Liver (tissue), 8 donors: ENCODE measurements at regions not wholly inside any gene's neighbourhood (a gene's known extent, or its start where the extent isn't known, plus 50 kb on each side); places are given as distances from the start of the nearest gene placed in this dataset.
"Not testable (repeated sequence)": the region's sequence is repeated elsewhere in the genome, so short reads cannot be mapped to it uniquely, and the experiment has no call there.

Experiments used
- DNase-seq: peaks from one replicate; pipeline ENCODE4 v3.0.0-alpha.2; 2017; ENCODE audit warnings: low spot score
- H3K27ac ChIP-seq, 2 donors: one replicate each; pipeline ENCODE4 v1.7.0; 2013; ENCODE audit warnings: inconsistent platforms in 2 of 2, low read length in 2 of 2, control low read depth in 1 of 2, low read depth in 1 of 2, mild to moderate bottlenecking in 1 of 2
- H3K27me3 ChIP-seq, 4 donors: one replicate each; pipeline versions ENCODE4 v1.6.1 to v1.7.0; 2013; ENCODE audit warnings: low read length in 3 of 4, inconsistent platforms in 1 of 4, mild to moderate bottlenecking in 1 of 4, moderate library complexity in 1 of 4; ENCODE audit not compliant: control insufficient read depth in 4 of 4, insufficient read depth in 4 of 4
- H3K36me3 ChIP-seq, 4 donors: one replicate each; pipeline versions ENCODE4 v1.6.1 to v1.7.0; 2013; ENCODE audit warnings: low read length in 3 of 4, mild to moderate bottlenecking in 3 of 4, low read depth in 1 of 4, moderate library complexity in 1 of 4; ENCODE audit not compliant: control insufficient read depth in 4 of 4, insufficient read depth in 3 of 4
- H3K4me1 ChIP-seq, 4 donors: one replicate each; pipeline versions ENCODE4 v1.6.1 to v1.7.0; 2013; ENCODE audit warnings: low read length in 3 of 4, mild to moderate bottlenecking in 3 of 4, moderate library complexity in 1 of 4; ENCODE audit not compliant: control insufficient read depth in 4 of 4, insufficient read depth in 4 of 4
- H3K4me3 ChIP-seq, 3 donors: one replicate each; pipeline versions ENCODE4 v1.6.1 to v1.7.0; 2013; ENCODE audit warnings: low read length in 3 of 3, control low read depth in 1 of 3, low read depth in 1 of 3, mild to moderate bottlenecking in 1 of 3
- H3K9ac ChIP-seq, 2 donors: one replicate each; pipeline ENCODE4 v1.7.0; 2013; ENCODE audit warnings: low read length in 2 of 2, mild to moderate bottlenecking in 2 of 2, moderate library complexity in 2 of 2, control low read depth in 1 of 2, low read depth in 1 of 2
- H3K9me3 ChIP-seq, 4 donors: one replicate each; pipeline versions ENCODE4 v1.6.1 to v1.7.0; 2013; ENCODE audit warnings: low read length in 3 of 4; ENCODE audit not compliant: control insufficient read depth in 4 of 4
- EGR1 ChIP-seq, 2 donors: IDR thresholded peaks; 2 replicates each; pipeline ENCODE4 v1.6.1; 2016 to 2018; ENCODE audit warnings: antibody characterized with exemption in 2 of 2, low read depth in 2 of 2
- FOXA1 ChIP-seq: IDR thresholded peaks from 2 replicates; pipeline ENCODE4 v1.6.1; 2016; ENCODE audit warnings: antibody characterized with exemption
- FOXA2 ChIP-seq: IDR thresholded peaks from 2 replicates; pipeline ENCODE4 v1.6.1; 2016; ENCODE audit warnings: antibody characterized with exemption
- GABPA ChIP-seq, 2 donors: IDR thresholded peaks in 1 of 2; conservative IDR thresholded peaks in 1 of 2; 2 replicates each; pipeline ENCODE4 v1.6.1; 2016; ENCODE audit warnings: antibody characterized with exemption in 2 of 2, mild to moderate bottlenecking in 1 of 2, moderate library complexity in 1 of 2
- HNF4G ChIP-seq: IDR thresholded peaks from 2 replicates; pipeline ENCODE4 v1.6.1; 2016; ENCODE audit warnings: antibody characterized with exemption
- JUND ChIP-seq, 2 donors: IDR thresholded peaks; 2 replicates each; pipeline ENCODE4 v1.6.1; 2016; ENCODE audit warnings: antibody characterized with exemption in 2 of 2
- NR2F2 ChIP-seq: IDR thresholded peaks from 2 replicates; pipeline ENCODE4 v1.6.1; 2016; ENCODE audit warnings: antibody characterized with exemption
- RAD21 ChIP-seq, 2 donors: IDR thresholded peaks; 2 replicates each; pipeline ENCODE4 v1.6.1; 2016; ENCODE audit warnings: antibody characterized with exemption in 2 of 2, mild to moderate bottlenecking in 2 of 2
- RXRA ChIP-seq, 2 donors: IDR thresholded peaks; 2 replicates each; pipeline ENCODE4 v1.6.1; 2017 to 2018; ENCODE audit warnings: antibody characterized with exemption in 2 of 2, mild to moderate bottlenecking in 1 of 2
- SP1 ChIP-seq: IDR thresholded peaks from 2 replicates; pipeline ENCODE4 v1.6.1; 2018; ENCODE audit warnings: antibody characterized with exemption, mild to moderate bottlenecking
- TAF1 ChIP-seq: conservative IDR thresholded peaks from 2 replicates; pipeline ENCODE4 v1.6.1; 2016; ENCODE audit warnings: antibody characterized with exemption, mild to moderate bottlenecking
- WGBS: extraction: QIAGEN DNeasy Blood & Tissue Kit; methylation state at CpG from one replicate; pipeline ENCODE4 v1.1.7; 2013; 5-methylcytosine and 5-hydroxymethylcytosine counted together
- TF ChIP-seq, protein P1 (sequence below): IDR thresholded peaks from 2 replicates; pipeline ENCODE4 v1.6.1; 2016; ENCODE audit warnings: antibody characterized with exemption, mild to moderate bottlenecking
- TF ChIP-seq, protein P2 (sequence below): IDR thresholded peaks from 2 replicates; pipeline ENCODE4 v1.6.1; 2016; ENCODE audit warnings: antibody characterized with exemption
- TF ChIP-seq, protein P3 (sequence below): fragments of 150-350 bp; IDR thresholded peaks from 2 replicates; pipeline ENCODE4 v1.5.1; 2017; ENCODE audit warnings: improper control_type of control experiment, low read depth, low read length; ENCODE audit not compliant: missing input control
- TF ChIP-seq, protein P4 (sequence below): IDR thresholded peaks from 2 replicates; pipeline ENCODE4 v1.6.1; 2016; ENCODE audit warnings: antibody characterized with exemption
- donor health status: healthy.
- donor health status: healthy.
- donor health status: healthy.
- donor health status: healthy.
- donor health status: healthy.

DNA sequence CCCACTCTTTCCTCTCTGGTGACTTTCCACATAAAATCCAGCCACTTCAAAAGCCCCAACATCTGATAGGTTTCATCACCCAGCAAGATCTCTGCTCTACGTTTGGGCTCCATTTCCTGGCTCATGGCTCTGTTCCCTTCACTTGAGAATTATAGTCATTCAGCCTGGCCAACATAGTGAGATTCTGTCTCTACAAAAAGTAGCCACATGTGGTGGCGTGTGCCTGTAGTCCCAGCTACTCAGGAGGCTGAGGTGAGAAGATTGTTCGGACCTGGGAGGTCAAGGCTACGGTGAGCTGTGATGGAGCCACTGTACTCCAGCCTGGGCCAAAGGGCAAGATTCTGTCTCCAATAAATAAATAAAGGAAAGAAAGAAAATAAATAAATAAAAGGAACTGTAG, 83.3 kb upstream of the IGFBPL1 start:
- no peaks in the 10 kb centered on the region for H3K36me3 ChIP-seq
- DNase-seq: no peak
- H3K27ac ChIP-seq: no peak overlapping the region
- TF ChIP-seq HNF4G (no peak), RXRA (IDR thresholded peaks at IDR 0.05) (no peak), FOXA2 (no peak), SP1 (no peak), TAF1 (no peak), FOXA1 (no peak), RAD21 (IDR thresholded peaks at IDR 0.05) (no peak), EGR1 (IDR thresholded peaks at IDR 0.05; ENCODE audit: low read depth in 2 of 2) (no peak), GABPA (IDR thresholded peaks at IDR 0.05 in 1 of 2, conservative IDR thresholded peaks at IDR 0.05 in 1 of 2) (no peak), NR2F2 (no peak), JUND (IDR thresholded peaks at IDR 0.05) (no peak)
- TF ChIP-seq, protein P1, sequence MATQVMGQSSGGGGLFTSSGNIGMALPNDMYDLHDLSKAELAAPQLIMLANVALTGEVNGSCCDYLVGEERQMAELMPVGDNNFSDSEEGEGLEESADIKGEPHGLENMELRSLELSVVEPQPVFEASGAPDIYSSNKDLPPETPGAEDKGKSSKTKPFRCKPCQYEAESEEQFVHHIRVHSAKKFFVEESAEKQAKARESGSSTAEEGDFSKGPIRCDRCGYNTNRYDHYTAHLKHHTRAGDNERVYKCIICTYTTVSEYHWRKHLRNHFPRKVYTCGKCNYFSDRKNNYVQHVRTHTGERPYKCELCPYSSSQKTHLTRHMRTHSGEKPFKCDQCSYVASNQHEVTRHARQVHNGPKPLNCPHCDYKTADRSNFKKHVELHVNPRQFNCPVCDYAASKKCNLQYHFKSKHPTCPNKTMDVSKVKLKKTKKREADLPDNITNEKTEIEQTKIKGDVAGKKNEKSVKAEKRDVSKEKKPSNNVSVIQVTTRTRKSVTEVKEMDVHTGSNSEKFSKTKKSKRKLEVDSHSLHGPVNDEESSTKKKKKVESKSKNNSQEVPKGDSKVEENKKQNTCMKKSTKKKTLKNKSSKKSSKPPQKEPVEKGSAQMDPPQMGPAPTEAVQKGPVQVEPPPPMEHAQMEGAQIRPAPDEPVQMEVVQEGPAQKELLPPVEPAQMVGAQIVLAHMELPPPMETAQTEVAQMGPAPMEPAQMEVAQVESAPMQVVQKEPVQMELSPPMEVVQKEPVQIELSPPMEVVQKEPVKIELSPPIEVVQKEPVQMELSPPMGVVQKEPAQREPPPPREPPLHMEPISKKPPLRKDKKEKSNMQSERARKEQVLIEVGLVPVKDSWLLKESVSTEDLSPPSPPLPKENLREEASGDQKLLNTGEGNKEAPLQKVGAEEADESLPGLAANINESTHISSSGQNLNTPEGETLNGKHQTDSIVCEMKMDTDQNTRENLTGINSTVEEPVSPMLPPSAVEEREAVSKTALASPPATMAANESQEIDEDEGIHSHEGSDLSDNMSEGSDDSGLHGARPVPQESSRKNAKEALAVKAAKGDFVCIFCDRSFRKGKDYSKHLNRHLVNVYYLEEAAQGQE: no peak
- TF ChIP-seq, protein P2, sequence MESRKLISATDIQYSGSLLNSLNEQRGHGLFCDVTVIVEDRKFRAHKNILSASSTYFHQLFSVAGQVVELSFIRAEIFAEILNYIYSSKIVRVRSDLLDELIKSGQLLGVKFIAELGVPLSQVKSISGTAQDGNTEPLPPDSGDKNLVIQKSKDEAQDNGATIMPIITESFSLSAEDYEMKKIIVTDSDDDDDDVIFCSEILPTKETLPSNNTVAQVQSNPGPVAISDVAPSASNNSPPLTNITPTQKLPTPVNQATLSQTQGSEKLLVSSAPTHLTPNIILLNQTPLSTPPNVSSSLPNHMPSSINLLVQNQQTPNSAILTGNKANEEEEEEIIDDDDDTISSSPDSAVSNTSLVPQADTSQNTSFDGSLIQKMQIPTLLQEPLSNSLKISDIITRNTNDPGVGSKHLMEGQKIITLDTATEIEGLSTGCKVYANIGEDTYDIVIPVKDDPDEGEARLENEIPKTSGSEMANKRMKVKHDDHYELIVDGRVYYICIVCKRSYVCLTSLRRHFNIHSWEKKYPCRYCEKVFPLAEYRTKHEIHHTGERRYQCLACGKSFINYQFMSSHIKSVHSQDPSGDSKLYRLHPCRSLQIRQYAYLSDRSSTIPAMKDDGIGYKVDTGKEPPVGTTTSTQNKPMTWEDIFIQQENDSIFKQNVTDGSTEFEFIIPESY: no peak
- TF ChIP-seq, protein P3, sequence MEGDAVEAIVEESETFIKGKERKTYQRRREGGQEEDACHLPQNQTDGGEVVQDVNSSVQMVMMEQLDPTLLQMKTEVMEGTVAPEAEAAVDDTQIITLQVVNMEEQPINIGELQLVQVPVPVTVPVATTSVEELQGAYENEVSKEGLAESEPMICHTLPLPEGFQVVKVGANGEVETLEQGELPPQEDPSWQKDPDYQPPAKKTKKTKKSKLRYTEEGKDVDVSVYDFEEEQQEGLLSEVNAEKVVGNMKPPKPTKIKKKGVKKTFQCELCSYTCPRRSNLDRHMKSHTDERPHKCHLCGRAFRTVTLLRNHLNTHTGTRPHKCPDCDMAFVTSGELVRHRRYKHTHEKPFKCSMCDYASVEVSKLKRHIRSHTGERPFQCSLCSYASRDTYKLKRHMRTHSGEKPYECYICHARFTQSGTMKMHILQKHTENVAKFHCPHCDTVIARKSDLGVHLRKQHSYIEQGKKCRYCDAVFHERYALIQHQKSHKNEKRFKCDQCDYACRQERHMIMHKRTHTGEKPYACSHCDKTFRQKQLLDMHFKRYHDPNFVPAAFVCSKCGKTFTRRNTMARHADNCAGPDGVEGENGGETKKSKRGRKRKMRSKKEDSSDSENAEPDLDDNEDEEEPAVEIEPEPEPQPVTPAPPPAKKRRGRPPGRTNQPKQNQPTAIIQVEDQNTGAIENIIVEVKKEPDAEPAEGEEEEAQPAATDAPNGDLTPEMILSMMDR: no peak
- TF ChIP-seq, protein P4, sequence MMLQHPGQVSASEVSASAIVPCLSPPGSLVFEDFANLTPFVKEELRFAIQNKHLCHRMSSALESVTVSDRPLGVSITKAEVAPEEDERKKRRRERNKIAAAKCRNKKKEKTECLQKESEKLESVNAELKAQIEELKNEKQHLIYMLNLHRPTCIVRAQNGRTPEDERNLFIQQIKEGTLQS: no peak
- H3K9ac ChIP-seq: no peak overlapping the region
- no peak overlapping the region for H3K4me3 ChIP-seq
- no peaks in the 10 kb centered on the region for H3K4me1 ChIP-seq
- WGBS: 81% methylated on average over 4 of the region's 4 CpGs
- peaks cover 0 to 2% (median 0%) of the 10 kb centered on the region in 4 donors for H3K27me3 ChIP-seq
- H3K9me3 ChIP-seq: no peaks in the 10 kb centered on the region

DNA sequence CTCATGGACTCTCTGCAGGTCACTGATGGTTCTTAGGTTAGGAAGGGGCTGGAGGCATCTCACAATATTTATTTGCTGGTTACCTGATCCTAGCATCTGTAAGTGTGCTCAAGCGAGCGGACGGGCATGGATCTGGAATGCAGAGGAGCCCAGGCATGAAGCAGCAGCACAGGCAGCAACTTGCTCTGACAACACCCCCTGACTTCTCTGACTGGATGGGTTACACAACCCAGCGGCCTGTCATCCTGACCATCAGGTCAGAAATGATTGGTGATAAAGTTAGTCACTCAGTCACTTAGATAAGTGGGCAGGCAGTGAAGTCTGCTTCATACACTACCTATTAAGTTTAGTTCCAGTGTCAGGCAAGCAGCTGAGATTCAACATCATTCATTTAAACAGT, 75.9 kb upstream of the IGFBPL1 start:
- H3K36me3 ChIP-seq, H3K27me3 ChIP-seq, H3K4me1 ChIP-seq, H3K9ac ChIP-seq, H3K27ac ChIP-seq, DNase-seq, H3K9me3 ChIP-seq, H3K4me3 ChIP-seq: not testable (repeated sequence)
- WGBS: 79% methylated on average over 4 of the region's 4 CpGs

DNA sequence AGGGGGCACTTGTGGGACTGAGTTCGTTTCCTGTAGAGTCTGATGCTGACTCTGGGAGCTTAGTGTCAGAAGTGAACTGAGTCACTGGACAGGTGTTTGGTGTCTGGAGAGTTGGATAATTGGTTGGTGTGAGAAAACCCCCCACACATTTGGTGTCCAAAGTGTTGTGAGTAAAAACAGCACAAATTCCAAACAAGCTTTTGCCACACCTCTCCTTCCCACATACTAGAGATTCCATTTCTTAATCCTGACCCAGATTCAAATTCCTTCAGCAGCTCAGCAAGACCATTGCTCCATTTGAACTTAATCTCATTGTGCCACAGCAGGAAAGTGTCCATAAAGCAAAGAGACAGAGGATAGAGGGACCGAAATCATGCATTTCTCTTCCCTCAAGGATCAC, 74.3 kb upstream of the IGFBPL1 start:
- 79% methylated on average over 2 of the region's 2 CpGs for WGBS
- H3K4me3 ChIP-seq, H3K27ac ChIP-seq, H3K9ac ChIP-seq, DNase-seq, H3K27me3 ChIP-seq, H3K9me3 ChIP-seq, H3K36me3 ChIP-seq, H3K4me1 ChIP-seq: not testable (repeated sequence)
